Mesendoderm (in vitro differentiated cells): ENCODE measurements at regions not wholly inside any gene's neighbourhood (a gene's known extent, or its start where the extent isn't known, plus 50 kb on each side); places are given as distances from the start of the nearest gene placed in this dataset.

Experiments
- DNase-seq: peaks from one replicate; pipeline ENCODE4 v3.0.0; 2013
- H2AK5ac ChIP-seq: 2 replicates; pipeline ENCODE4 v1.6.1; 2013; ENCODE audit warnings: low read length, inconsistent platforms
- H2BK120ac ChIP-seq: 2 replicates; pipeline ENCODE4 v1.6.1; 2013; ENCODE audit warnings: low read depth, mild to moderate bottlenecking, low read length, moderate library complexity, mixed read lengths
- H2BK15ac ChIP-seq: replicated peaks from 2 replicates; pipeline ENCODE4 v1.6.1; 2013; ENCODE audit warnings: low read depth, mild to moderate bottlenecking, moderate library complexity
- H2BK5ac ChIP-seq: 2 replicates; pipeline ENCODE4 v1.6.1; 2013; ENCODE audit warnings: low read length, inconsistent platforms
- H3K18ac ChIP-seq: 2 replicates; pipeline ENCODE4 v1.6.1; 2013; ENCODE audit warnings: mild to moderate bottlenecking, low read length, mixed read lengths
- H3K23ac ChIP-seq: one replicate; pipeline ENCODE4 v1.6.1; 2013; ENCODE audit warnings: low read length
- H3K27ac ChIP-seq: 2 replicates; pipeline ENCODE4 v1.5.1; 2013; ENCODE audit warnings: low read depth, mild to moderate bottlenecking, inconsistent platforms, low read length, moderate library complexity
- H3K27me3 ChIP-seq: 2 replicates; pipeline ENCODE4 v1.6.1; 2013; ENCODE audit warnings: low read length, control low read depth, mild to moderate bottlenecking, inconsistent platforms; ENCODE audit not compliant: insufficient read depth, poor library complexity
- H3K36me3 ChIP-seq: 2 replicates; pipeline ENCODE4 v1.6.1; 2013; ENCODE audit warnings: low read length, inconsistent platforms; ENCODE audit not compliant: control insufficient read depth, insufficient read depth
- H3K4ac ChIP-seq: one replicate; pipeline ENCODE4 v1.6.1; 2013; ENCODE audit warnings: low read depth, mild to moderate bottlenecking, low read length, moderate library complexity
- H3K4me1 ChIP-seq: 2 replicates; pipeline ENCODE4 v1.6.1; 2013; ENCODE audit warnings: low read depth, low read length, inconsistent platforms; ENCODE audit not compliant: control insufficient read depth
- H3K4me2 ChIP-seq: 2 replicates; pipeline ENCODE4 v1.6.1; 2013; ENCODE audit warnings: low read length
- H3K4me3 ChIP-seq: 2 replicates; pipeline ENCODE4 v1.5.1; 2013; ENCODE audit warnings: mild to moderate bottlenecking, low read length
- H3K56ac ChIP-seq: one replicate; pipeline ENCODE4 v1.6.1; 2013; ENCODE audit warnings: low read length
- H3K79me1 ChIP-seq: 2 replicates; pipeline ENCODE4 v1.6.1; 2013; ENCODE audit warnings: low read length, inconsistent platforms
- H3K79me2 ChIP-seq: 2 replicates; pipeline ENCODE4 v1.6.1; 2013; ENCODE audit warnings: mild to moderate bottlenecking, low read length; ENCODE audit not compliant: control insufficient read depth, insufficient read depth
- H3K9ac ChIP-seq: 2 replicates; pipeline ENCODE4 v1.6.1; 2013; ENCODE audit warnings: low read length, inconsistent platforms
- H4K5ac ChIP-seq: one replicate; pipeline ENCODE4 v1.6.1; 2013; ENCODE audit warnings: low read length
- H4K8ac ChIP-seq: one replicate; pipeline ENCODE4 v1.6.1; 2013; ENCODE audit warnings: low read depth, mild to moderate bottlenecking, control low read depth, low read length, moderate library complexity
- WGBS: extraction: QIAGEN DNeasy Blood & Tissue Kit; methylation state at CpG from one replicate; pipeline ENCODE4 v1.1.7; 2013; ENCODE audit warnings: low lambda C conversion rate, missing lambda C conversion rate; ENCODE audit not compliant: insufficient coverage; ENCODE audit errors: extremely low coverage; 5-methylcytosine and 5-hydroxymethylcytosine counted together

- H3K23ac ChIP-seq = no peak overlapping the region
- no peak overlapping the region for H3K4ac ChIP-seq
- no peak overlapping the region for H4K8ac ChIP-seq
- H2BK120ac ChIP-seq = no peak overlapping the region
- no peak overlapping the region for H2BK5ac ChIP-seq
- H2AK5ac ChIP-seq = no peak overlapping the region
- H4K5ac ChIP-seq = no peak overlapping the region
- H3K36me3 ChIP-seq = no peaks in the 10 kb centered on the region
- no peak overlapping the region for H3K4me2 ChIP-seq
- H3K4me1 ChIP-seq = peaks cover 8% of the 10 kb centered on the region
- no peak overlapping the region for H3K4me3 ChIP-seq
- DNase-seq = peak; percentile 36
- no peaks in the 10 kb centered on the region for H3K79me2 ChIP-seq
- no CpG with 5 or more reads among the region's 2 CpGs for WGBS
- H3K79me1 ChIP-seq = no peaks in the 10 kb centered on the region
- H3K56ac ChIP-seq = no peak overlapping the region
- no peak overlapping the region for H2BK15ac ChIP-seq
- no peak overlapping the region for H3K9ac ChIP-seq
- H3K27me3 ChIP-seq = no peaks in the 10 kb centered on the region
- peak overlapping the region; percentile 68 for H3K18ac ChIP-seq
- H3K27ac ChIP-seq = no peak overlapping the region
Measured at GRCh38 chr2:148582679-148583511, 61.7 kb upstream of the EPC2 start.

- no peak overlapping the region for H3K9ac ChIP-seq
- WGBS = no CpG with 5 or more reads among the region's 4 CpGs
- H3K4me2 ChIP-seq = no peak overlapping the region
- H3K27ac ChIP-seq = no peak overlapping the region
- no peak overlapping the region for H3K18ac ChIP-seq
- no peaks in the 10 kb centered on the region for H3K27me3 ChIP-seq
- H3K4me1 ChIP-seq = no peaks in the 10 kb centered on the region
- no peak overlapping the region for H2BK5ac ChIP-seq
- no peak overlapping the region for H2AK5ac ChIP-seq
- no peaks in the 10 kb centered on the region for H3K79me1 ChIP-seq
- no peak overlapping the region for H4K5ac ChIP-seq
- no peaks in the 10 kb centered on the region for H3K79me2 ChIP-seq
- no peak overlapping the region for H2BK120ac ChIP-seq
- no peak overlapping the region for H4K8ac ChIP-seq
- no peaks in the 10 kb centered on the region for H3K36me3 ChIP-seq
- H3K23ac ChIP-seq = no peak overlapping the region
- no peak for DNase-seq
- no peak overlapping the region for H3K56ac ChIP-seq
- H3K4me3 ChIP-seq = no peak overlapping the region
- no peak overlapping the region for H3K4ac ChIP-seq
- no peak overlapping the region for H2BK15ac ChIP-seq
Measured at GRCh38 chr2:148585696-148586095, 58.9 kb upstream of the EPC2 start.

- H4K5ac ChIP-seq = no peak overlapping the region
- H3K18ac ChIP-seq = no peak overlapping the region
- no peak overlapping the region for H2AK5ac ChIP-seq
- no peak overlapping the region for H4K8ac ChIP-seq
- DNase-seq = peak; percentile 67
- no peak overlapping the region for H2BK5ac ChIP-seq
- H2BK15ac ChIP-seq = no peak overlapping the region
- H3K4me3 ChIP-seq = no peak overlapping the region
- no peaks in the 10 kb centered on the region for H3K79me2 ChIP-seq
- H3K79me1 ChIP-seq = no peaks in the 10 kb centered on the region
- no CpG with 5 or more reads among the region's 4 CpGs for WGBS
- no peak overlapping the region for H3K4ac ChIP-seq
- H3K56ac ChIP-seq = no peak overlapping the region
- no peak overlapping the region for H3K23ac ChIP-seq
- H3K4me2 ChIP-seq = no peak overlapping the region
- no peak overlapping the region for H3K9ac ChIP-seq
- no peaks in the 10 kb centered on the region for H3K36me3 ChIP-seq
- H2BK120ac ChIP-seq = no peak overlapping the region
- no peaks in the 10 kb centered on the region for H3K27me3 ChIP-seq
- no peaks in the 10 kb centered on the region for H3K4me1 ChIP-seq
- H3K27ac ChIP-seq = no peak overlapping the region
Measured at GRCh38 chr2:148586522-148587128, 57.9 kb upstream of the EPC2 start.

- H3K36me3 ChIP-seq = no peaks in the 10 kb centered on the region
- H3K9ac ChIP-seq = no peak overlapping the region
- H4K8ac ChIP-seq = no peak overlapping the region
- H3K4ac ChIP-seq = no peak overlapping the region
- H2BK5ac ChIP-seq = no peak overlapping the region
- no peak overlapping the region for H3K4me3 ChIP-seq
- no peak overlapping the region for H4K5ac ChIP-seq
- H3K18ac ChIP-seq = no peak overlapping the region
- no CpG with 5 or more reads among the region's 2 CpGs for WGBS
- H3K23ac ChIP-seq = no peak overlapping the region
- no peaks in the 10 kb centered on the region for H3K79me2 ChIP-seq
- H3K56ac ChIP-seq = no peak overlapping the region
- H2BK120ac ChIP-seq = no peak overlapping the region
- no peak for DNase-seq
- H3K4me2 ChIP-seq = no peak overlapping the region
- H3K27ac ChIP-seq = no peak overlapping the region
- H3K4me1 ChIP-seq = no peaks in the 10 kb centered on the region
- H3K79me1 ChIP-seq = no peaks in the 10 kb centered on the region
- no peak overlapping the region for H2BK15ac ChIP-seq
- H2AK5ac ChIP-seq = no peak overlapping the region
- no peaks in the 10 kb centered on the region for H3K27me3 ChIP-seq
Measured at GRCh38 chr2:148590612-148591011, 53.9 kb upstream of the EPC2 start.

- whole genome bisulfite sequencing = no CpG with 5 or more reads among the region's 3 CpGs
- no peak overlapping the region for H2BK120ac ChIP-seq
- no peak overlapping the region for H3K18ac ChIP-seq
- no peak overlapping the region for H4K5ac ChIP-seq
- H2AK5ac ChIP-seq = no peak overlapping the region
- no peak overlapping the region for H3K56ac ChIP-seq
- no peak for DNase-seq
- H3K27ac ChIP-seq = no peak overlapping the region
- H3K4me3 ChIP-seq = no peak overlapping the region
- no peaks in the 10 kb centered on the region for H3K79me1 ChIP-seq
- no peak overlapping the region for H3K4me2 ChIP-seq
- H2BK15ac ChIP-seq = no peak overlapping the region
- H3K36me3 ChIP-seq = no peaks in the 10 kb centered on the region
- H3K27me3 ChIP-seq = no peaks in the 10 kb centered on the region
- H3K79me2 ChIP-seq = no peaks in the 10 kb centered on the region
- H4K8ac ChIP-seq = no peak overlapping the region
- no peaks in the 10 kb centered on the region for H3K4me1 ChIP-seq
- no peak overlapping the region for H3K4ac ChIP-seq
- no peak overlapping the region for H3K23ac ChIP-seq
- no peak overlapping the region for H3K9ac ChIP-seq
- no peak overlapping the region for H2BK5ac ChIP-seq
Measured at GRCh38 chr2:148592791-148593190, 51.8 kb upstream of the EPC2 start.
